Bronchial epithelial cell (primary cell): ENCODE measurements at regions not wholly inside any gene's neighbourhood (a gene's known extent, or its start where the extent isn't known, plus 50 kb on each side); places are given as distances from the start of the nearest gene placed in this dataset.

ENCODE experiments used
- DNase-seq: peaks from one replicate; pipeline ENCODE4 v3.0.0-alpha.2; 2010; ENCODE audit warnings: low read depth
- FAIRE-seq: peaks from 2 replicates; lab custom pipeline; 2011; peaks lifted over from hg19 to GRCh38; lab: Jason Lieb, UNC
- H3K27me3 ChIP-seq: 2 replicates; pipeline ENCODE4 v1.5.1; 2011; ENCODE audit warnings: low read length; ENCODE audit not compliant: control insufficient read depth, insufficient read depth
- H3K36me3 ChIP-seq: 2 replicates; pipeline ENCODE4 v1.5.1; 2011; ENCODE audit warnings: low read length; ENCODE audit not compliant: control insufficient read depth, insufficient read depth
- H3K4me3 ChIP-seq: 2 replicates; pipeline ENCODE4 v1.5.1; 2011; ENCODE audit warnings: mild to moderate bottlenecking, low read depth, low read length, control low read depth
- TF ChIP-seq, protein P1 (sequence below): IDR thresholded peaks from 2 replicates; pipeline ENCODE4 v1.5.1; 2011; ENCODE audit warnings: mild to moderate bottlenecking, moderate library complexity, low read length, control low read depth, inconsistent platforms; ENCODE audit not compliant: insufficient read depth, severe bottlenecking

- TF ChIP-seq, protein P1, sequence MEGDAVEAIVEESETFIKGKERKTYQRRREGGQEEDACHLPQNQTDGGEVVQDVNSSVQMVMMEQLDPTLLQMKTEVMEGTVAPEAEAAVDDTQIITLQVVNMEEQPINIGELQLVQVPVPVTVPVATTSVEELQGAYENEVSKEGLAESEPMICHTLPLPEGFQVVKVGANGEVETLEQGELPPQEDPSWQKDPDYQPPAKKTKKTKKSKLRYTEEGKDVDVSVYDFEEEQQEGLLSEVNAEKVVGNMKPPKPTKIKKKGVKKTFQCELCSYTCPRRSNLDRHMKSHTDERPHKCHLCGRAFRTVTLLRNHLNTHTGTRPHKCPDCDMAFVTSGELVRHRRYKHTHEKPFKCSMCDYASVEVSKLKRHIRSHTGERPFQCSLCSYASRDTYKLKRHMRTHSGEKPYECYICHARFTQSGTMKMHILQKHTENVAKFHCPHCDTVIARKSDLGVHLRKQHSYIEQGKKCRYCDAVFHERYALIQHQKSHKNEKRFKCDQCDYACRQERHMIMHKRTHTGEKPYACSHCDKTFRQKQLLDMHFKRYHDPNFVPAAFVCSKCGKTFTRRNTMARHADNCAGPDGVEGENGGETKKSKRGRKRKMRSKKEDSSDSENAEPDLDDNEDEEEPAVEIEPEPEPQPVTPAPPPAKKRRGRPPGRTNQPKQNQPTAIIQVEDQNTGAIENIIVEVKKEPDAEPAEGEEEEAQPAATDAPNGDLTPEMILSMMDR, result no peak
- peak; percentile 18 for FAIRE-seq
Observed at GRCh38 chr2:234189786-234190300, 139.3 kb downstream of the SPP2 start.

GRCh38 chr2:234189230-234189629 is 138.7 kb downstream of the SPP2 start:
- peak; percentile 18 for FAIRE-seq
- TF ChIP-seq, protein P1, result no peak
- Histone ChIP-seq H3K36me3 (no peaks in the 10 kb centered on the region), H3K27me3 (no peaks in the 10 kb centered on the region), H3K4me3 (no peak overlapping the region)
- DNase-seq, result no peak

More at GRCh38 chr2:234189786-234190300, 139.3 kb downstream of the SPP2 start:
- no peak for DNase-seq
- H3K27me3 ChIP-seq, result no peaks in the 10 kb centered on the region
- H3K36me3 ChIP-seq, result no peaks in the 10 kb centered on the region
- no peak overlapping the region for H3K4me3 ChIP-seq

- FAIRE-seq (no peak), DNase-seq (no peak)
- H3K4me3 ChIP-seq, result no peak overlapping the region
- no peaks in the 10 kb centered on the region for H3K36me3 ChIP-seq
- TF ChIP-seq, protein P1, result no peak
- H3K27me3 ChIP-seq, result no peaks in the 10 kb centered on the region
Observed at GRCh38 chr2:234187646-234188174, 137.2 kb downstream of the SPP2 start.

DNA sequence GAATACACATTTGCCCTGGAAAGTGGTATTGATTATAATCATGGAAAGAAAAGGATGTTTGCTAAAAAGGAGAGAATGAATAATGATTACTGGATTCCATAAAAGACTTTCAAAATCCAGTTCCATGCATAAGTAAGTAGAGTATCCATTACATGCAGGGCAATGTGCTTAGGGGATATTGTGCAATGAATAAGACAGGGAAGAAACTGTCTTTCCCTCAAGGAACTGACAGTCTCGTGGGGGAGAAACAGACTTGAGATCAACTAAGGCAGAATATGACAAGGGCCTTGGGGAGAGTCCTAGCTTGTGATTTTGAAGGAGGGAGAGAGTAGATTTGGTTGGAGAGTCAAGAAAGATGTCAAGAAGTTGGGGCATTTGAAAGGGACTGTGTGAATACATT is 130.6 kb downstream of the SPP2 start:
- no peak overlapping the region for H3K4me3 ChIP-seq
- TF ChIP-seq, protein P1, result no peak
- no peak for FAIRE-seq
- DNase-seq, result no peak
- no peaks in the 10 kb centered on the region for H3K36me3 ChIP-seq
- H3K27me3 ChIP-seq, result no peaks in the 10 kb centered on the region

DNA sequence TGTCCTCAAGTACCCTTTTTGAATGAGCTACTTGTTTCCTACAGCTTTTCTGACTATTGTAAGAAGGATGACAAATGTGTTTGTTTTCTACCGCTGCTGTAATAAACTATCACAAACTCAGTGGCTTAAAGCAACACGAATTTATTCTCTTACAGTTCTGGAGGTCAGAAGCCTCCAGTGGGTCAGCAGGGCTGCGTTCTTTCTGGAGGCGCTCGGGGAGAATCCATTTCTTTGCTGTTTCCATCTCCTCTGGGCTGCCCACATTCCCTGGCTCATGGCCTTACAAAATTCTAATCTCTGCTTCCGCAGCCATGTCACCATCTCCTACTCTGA is 128.5 kb downstream of the SPP2 start:
- no peak for DNase-seq
- FAIRE-seq, result peak; percentile 13
- Histone ChIP-seq H3K27me3 (no peaks in the 10 kb centered on the region), H3K4me3 (no peak overlapping the region), H3K36me3 (no peaks in the 10 kb centered on the region)
- TF ChIP-seq, protein P1, result no peak
